ENCODE measurements at regions not wholly inside any gene's neighbourhood (a gene's known extent, or its start where the extent isn't known, plus 50 kb on each side); places are given as distances from the start of the nearest gene placed in this dataset.

DNA sequence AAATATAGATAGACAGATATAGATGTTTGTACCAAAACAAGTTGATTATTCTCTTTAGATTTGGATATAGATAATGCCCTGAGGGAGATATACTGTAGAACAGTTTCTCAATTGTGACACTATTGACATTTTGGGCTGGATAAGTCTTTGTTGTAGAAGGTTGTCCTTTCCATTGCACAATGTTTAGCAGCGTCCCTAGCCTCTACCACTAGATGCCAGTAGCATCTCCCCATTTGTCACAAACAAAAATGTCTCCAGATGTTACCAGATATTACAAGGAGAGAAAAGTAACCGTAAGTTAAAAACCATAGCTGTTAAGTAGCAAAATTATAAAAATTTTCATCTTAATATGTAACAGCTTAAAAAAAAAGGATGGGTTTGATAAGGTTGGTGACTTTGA lies 2595.3 kb downstream of the ARAP2 start:
- Histone ChIP-seq H3K4me1 (ENCODE audit: control insufficient read depth in 2 of 2, insufficient read depth in 2 of 2, low read length in 1 of 2) (no peaks in the 10 kb centered on the region), H3K9me3 (ENCODE audit: control insufficient read depth in 2 of 2, insufficient read depth in 1 of 2, low read depth in 1 of 2, low read length in 1 of 2) (peaks cover 0 to 2% of the 10 kb centered on the region in 2 donors), H3K27me3 (ENCODE audit: control insufficient read depth in 1 of 2, insufficient read depth in 2 of 2, low read length in 2 of 2) (no peaks in the 10 kb centered on the region), H3K4me3 (ENCODE audit: low read depth in 1 of 2, low read length in 2 of 2) (no peak overlapping the region), H3K27ac (ENCODE audit: low read depth in 2 of 2, low read length in 1 of 2) (no peak overlapping the region), H3K36me3 (ENCODE audit: control insufficient read depth in 2 of 2, insufficient read depth in 2 of 2, low read length in 1 of 2) (no peaks in the 10 kb centered on the region)
- WGBS, 2 donors = 58 to 64% methylated on average over 2 of the region's 2 CpGs

DNA sequence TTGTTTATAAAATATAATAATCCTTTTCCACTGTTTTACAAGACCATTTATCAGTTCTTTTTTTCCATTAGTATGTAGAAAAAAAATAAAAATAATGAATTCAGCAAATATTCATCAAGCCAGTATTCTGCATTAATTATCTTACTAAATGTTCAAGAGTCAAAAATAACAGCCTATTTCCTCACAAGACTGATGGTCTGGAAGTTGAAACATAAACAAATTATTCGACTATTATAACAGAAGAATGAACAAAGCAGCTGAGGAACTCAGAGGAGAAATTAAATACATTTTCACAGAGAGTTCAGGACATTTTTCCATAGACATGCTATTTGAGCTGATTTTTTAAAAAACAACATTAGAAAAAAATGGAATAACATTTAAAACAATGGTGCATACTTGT lies 2594.8 kb downstream of the ARAP2 start:
- no peaks in the 10 kb centered on the region for H3K36me3 ChIP-seq (ENCODE audit: control insufficient read depth in 2 of 2, insufficient read depth in 2 of 2, low read length in 1 of 2)
- H3K4me3 ChIP-seq (ENCODE audit: low read depth in 1 of 2, low read length in 2 of 2) = no peak overlapping the region
- no peaks in the 10 kb centered on the region for H3K4me1 ChIP-seq (ENCODE audit: control insufficient read depth in 2 of 2, insufficient read depth in 2 of 2, low read length in 1 of 2)
- no peak overlapping the region for H3K27ac ChIP-seq (ENCODE audit: low read depth in 2 of 2, low read length in 1 of 2)
- H3K27me3 ChIP-seq (ENCODE audit: control insufficient read depth in 1 of 2, insufficient read depth in 2 of 2, low read length in 2 of 2) = no peaks in the 10 kb centered on the region
- H3K9me3 ChIP-seq (ENCODE audit: control insufficient read depth in 2 of 2, insufficient read depth in 1 of 2, low read depth in 1 of 2, low read length in 1 of 2) = peaks cover 0 to 2% of the 10 kb centered on the region in 2 donors
- 29 to 39% methylated on average over 1 of the region's 1 CpG for WGBS, 2 donors

- H3K27me3 ChIP-seq (ENCODE audit: control insufficient read depth in 1 of 2, insufficient read depth in 2 of 2, low read length in 2 of 2) = no peaks in the 10 kb centered on the region
- H3K4me1 ChIP-seq (ENCODE audit: control insufficient read depth in 2 of 2, insufficient read depth in 2 of 2, low read length in 1 of 2) = no peaks in the 10 kb centered on the region
- H3K36me3 ChIP-seq (ENCODE audit: control insufficient read depth in 2 of 2, insufficient read depth in 2 of 2, low read length in 1 of 2) = no peaks in the 10 kb centered on the region
- 63 to 72% methylated on average over 2 of the region's 2 CpGs for WGBS, 2 donors
- H3K27ac ChIP-seq (ENCODE audit: low read depth in 2 of 2, low read length in 1 of 2) = no peak overlapping the region
- H3K4me3 ChIP-seq (ENCODE audit: low read depth in 1 of 2, low read length in 2 of 2) = no peak overlapping the region
- H3K9me3 ChIP-seq (ENCODE audit: control insufficient read depth in 2 of 2, insufficient read depth in 1 of 2, low read depth in 1 of 2, low read length in 1 of 2) = peaks cover 0 to 2% of the 10 kb centered on the region in 2 donors
These were observed 2594.3 kb downstream of the ARAP2 start for GRCh38 chr4:33650036-33650435.

- Histone ChIP-seq H3K36me3 (ENCODE audit: control insufficient read depth in 2 of 2, insufficient read depth in 2 of 2, low read length in 1 of 2) (no peaks in the 10 kb centered on the region), H3K27me3 (ENCODE audit: control insufficient read depth in 1 of 2, insufficient read depth in 2 of 2, low read length in 2 of 2) (no peaks in the 10 kb centered on the region), H3K4me1 (ENCODE audit: control insufficient read depth in 2 of 2, insufficient read depth in 2 of 2, low read length in 1 of 2) (no peaks in the 10 kb centered on the region), H3K9me3 (ENCODE audit: control insufficient read depth in 2 of 2, insufficient read depth in 1 of 2, low read depth in 1 of 2, low read length in 1 of 2) (no peaks in the 10 kb centered on the region), H3K4me3 (ENCODE audit: low read depth in 1 of 2, low read length in 2 of 2) (no peak overlapping the region), H3K27ac (ENCODE audit: low read depth in 2 of 2, low read length in 1 of 2) (no peak overlapping the region)
- 55 to 69% methylated on average over 3 of the region's 3 CpGs for WGBS, 2 donors
These were observed 2585.3 kb downstream of the ARAP2 start for GRCh38 chr4:33658971-33659370.

DNA sequence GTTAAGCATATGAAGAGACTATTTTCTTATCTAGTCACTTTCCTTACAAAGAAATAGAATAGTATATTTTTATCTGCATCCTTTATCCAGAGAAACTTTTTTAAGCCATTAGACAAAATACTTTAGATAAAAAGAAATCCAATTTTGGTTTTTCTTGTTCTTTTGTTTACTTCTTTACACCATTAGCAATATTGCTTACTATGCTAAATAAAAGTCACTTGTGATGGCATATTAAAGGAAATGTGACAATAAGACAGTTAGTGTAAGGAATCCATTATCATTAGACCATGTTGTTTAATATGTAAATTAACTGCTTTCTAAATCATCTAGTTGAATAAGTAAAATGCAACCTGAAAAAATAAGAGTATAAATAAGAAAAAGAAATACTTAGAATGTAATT lies 2582.7 kb downstream of the ARAP2 start:
- Histone ChIP-seq H3K36me3 (ENCODE audit: control insufficient read depth in 2 of 2, insufficient read depth in 2 of 2, low read length in 1 of 2) (no peaks in the 10 kb centered on the region), H3K4me1 (ENCODE audit: control insufficient read depth in 2 of 2, insufficient read depth in 2 of 2, low read length in 1 of 2) (no peaks in the 10 kb centered on the region), H3K9me3 (ENCODE audit: control insufficient read depth in 2 of 2, insufficient read depth in 1 of 2, low read depth in 1 of 2, low read length in 1 of 2) (no peaks in the 10 kb centered on the region), H3K4me3 (ENCODE audit: low read depth in 1 of 2, low read length in 2 of 2) (no peak overlapping the region), H3K27ac (ENCODE audit: low read depth in 2 of 2, low read length in 1 of 2) (no peak overlapping the region), H3K27me3 (ENCODE audit: control insufficient read depth in 1 of 2, insufficient read depth in 2 of 2, low read length in 2 of 2) (no peaks in the 10 kb centered on the region)

DNA sequence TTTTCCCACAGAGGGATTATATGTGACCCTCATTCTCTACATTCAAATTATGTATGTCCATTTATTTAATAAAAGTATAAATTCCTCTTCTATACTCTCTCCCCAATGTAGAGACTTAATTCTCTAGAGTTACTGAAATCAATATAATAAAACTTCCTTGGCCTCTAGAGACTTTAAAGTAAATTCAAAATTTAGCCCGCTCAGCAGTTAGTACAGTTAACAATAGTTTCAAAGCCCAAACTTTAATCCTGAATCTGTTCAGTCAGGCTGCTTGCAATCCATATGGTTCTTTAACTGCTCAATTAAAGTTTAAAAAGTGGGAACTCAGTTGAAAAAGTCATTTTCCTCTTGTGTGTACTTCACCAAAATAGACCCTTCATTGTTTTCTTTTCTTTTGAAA lies 2558.4 kb downstream of the ARAP2 start:
- H3K36me3 ChIP-seq (ENCODE audit: control insufficient read depth in 2 of 2, insufficient read depth in 2 of 2, low read length in 1 of 2) = no peaks in the 10 kb centered on the region
- no peaks in the 10 kb centered on the region for H3K27me3 ChIP-seq (ENCODE audit: control insufficient read depth in 1 of 2, insufficient read depth in 2 of 2, low read length in 2 of 2)
- no peak overlapping the region for H3K4me3 ChIP-seq (ENCODE audit: low read depth in 1 of 2, low read length in 2 of 2)
- no peaks in the 10 kb centered on the region for H3K4me1 ChIP-seq (ENCODE audit: control insufficient read depth in 2 of 2, insufficient read depth in 2 of 2, low read length in 1 of 2)
- peaks cover 0 to 3% of the 10 kb centered on the region in 2 donors for H3K9me3 ChIP-seq (ENCODE audit: control insufficient read depth in 2 of 2, insufficient read depth in 1 of 2, low read depth in 1 of 2, low read length in 1 of 2)
- WGBS, 2 donors = 78 to 86% methylated on average over 1 of the region's 1 CpG
- no peak overlapping the region for H3K27ac ChIP-seq (ENCODE audit: low read depth in 2 of 2, low read length in 1 of 2)

DNA sequence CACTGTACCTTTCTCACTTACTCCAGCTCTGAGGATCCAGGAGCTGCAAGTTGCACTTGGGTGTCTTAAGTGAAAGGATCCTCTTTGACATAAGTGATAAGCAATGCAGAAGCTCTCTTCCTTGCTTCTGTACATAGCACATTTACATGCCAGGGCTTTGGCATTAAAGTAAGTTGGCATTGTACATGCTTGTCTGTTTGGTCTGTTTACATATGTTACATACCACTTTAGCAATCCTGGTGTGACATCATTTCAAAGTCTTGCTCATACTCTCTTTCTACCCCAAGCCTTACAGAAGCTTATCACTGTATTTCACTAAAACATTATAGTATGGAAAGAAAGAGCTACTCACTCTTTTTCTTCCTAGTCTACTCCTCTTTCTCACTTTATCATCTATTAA lies 2548.3 kb downstream of the ARAP2 start:
- no peaks in the 10 kb centered on the region for H3K27me3 ChIP-seq (ENCODE audit: control insufficient read depth in 1 of 2, insufficient read depth in 2 of 2, low read length in 2 of 2)
- no peaks in the 10 kb centered on the region for H3K36me3 ChIP-seq (ENCODE audit: control insufficient read depth in 2 of 2, insufficient read depth in 2 of 2, low read length in 1 of 2)
- H3K4me1 ChIP-seq (ENCODE audit: control insufficient read depth in 2 of 2, insufficient read depth in 2 of 2, low read length in 1 of 2) = no peaks in the 10 kb centered on the region
- no peak overlapping the region for H3K4me3 ChIP-seq (ENCODE audit: low read depth in 1 of 2, low read length in 2 of 2)
- H3K9me3 ChIP-seq (ENCODE audit: control insufficient read depth in 2 of 2, insufficient read depth in 1 of 2, low read depth in 1 of 2, low read length in 1 of 2) = no peaks in the 10 kb centered on the region
- H3K27ac ChIP-seq (ENCODE audit: low read depth in 2 of 2, low read length in 1 of 2) = no peak overlapping the region

GRCh38 chr4:33696586-33696985 lies 2547.7 kb downstream of the ARAP2 start:
- Histone ChIP-seq H3K4me3 (ENCODE audit: low read depth in 1 of 2, low read length in 2 of 2) (no peak overlapping the region), H3K27ac (ENCODE audit: low read depth in 2 of 2, low read length in 1 of 2) (no peak overlapping the region), H3K4me1 (ENCODE audit: control insufficient read depth in 2 of 2, insufficient read depth in 2 of 2, low read length in 1 of 2) (no peaks in the 10 kb centered on the region), H3K36me3 (ENCODE audit: control insufficient read depth in 2 of 2, insufficient read depth in 2 of 2, low read length in 1 of 2) (no peaks in the 10 kb centered on the region), H3K27me3 (ENCODE audit: control insufficient read depth in 1 of 2, insufficient read depth in 2 of 2, low read length in 2 of 2) (no peaks in the 10 kb centered on the region), H3K9me3 (ENCODE audit: control insufficient read depth in 2 of 2, insufficient read depth in 1 of 2, low read depth in 1 of 2, low read length in 1 of 2) (no peaks in the 10 kb centered on the region)
- WGBS, 2 donors = 30 to 43% methylated on average over 2 of the region's 2 CpGs

GRCh38 chr4:33709247-33709646 lies 2535.1 kb downstream of the ARAP2 start:
- WGBS, 2 donors = 71 to 74% methylated on average over 3 of the region's 3 CpGs
- Histone ChIP-seq H3K27me3 (ENCODE audit: control insufficient read depth in 1 of 2, insufficient read depth in 2 of 2, low read length in 2 of 2) (no peaks in the 10 kb centered on the region), H3K4me1 (ENCODE audit: control insufficient read depth in 2 of 2, insufficient read depth in 2 of 2, low read length in 1 of 2) (no peaks in the 10 kb centered on the region), H3K4me3 (ENCODE audit: low read depth in 1 of 2, low read length in 2 of 2) (no peak overlapping the region), H3K36me3 (ENCODE audit: control insufficient read depth in 2 of 2, insufficient read depth in 2 of 2, low read length in 1 of 2) (no peaks in the 10 kb centered on the region), H3K9me3 (ENCODE audit: control insufficient read depth in 2 of 2, insufficient read depth in 1 of 2, low read depth in 1 of 2, low read length in 1 of 2) (no peaks in the 10 kb centered on the region), H3K27ac (ENCODE audit: low read depth in 2 of 2, low read length in 1 of 2) (no peak overlapping the region)

DNA sequence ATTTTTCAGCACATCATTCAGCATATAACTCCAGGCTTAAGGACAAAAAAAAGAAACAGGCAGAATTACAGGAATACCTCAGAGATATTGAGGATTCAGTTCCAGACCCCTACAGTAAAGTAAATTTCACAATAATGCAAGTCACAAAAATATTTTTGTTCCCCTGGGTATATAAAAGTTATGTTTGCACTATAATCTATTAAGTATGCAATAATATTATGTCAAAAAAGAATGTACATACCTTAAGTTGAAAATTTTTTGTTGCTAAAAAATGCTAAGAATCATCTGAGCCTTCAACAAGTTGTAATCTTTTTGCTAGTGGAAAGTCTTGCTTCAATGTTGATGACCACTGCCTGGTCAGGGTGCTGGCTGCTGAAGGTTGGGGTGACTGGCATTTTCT lies 2532.5 kb downstream of the ARAP2 start:
- Histone ChIP-seq H3K4me1 (ENCODE audit: control insufficient read depth in 2 of 2, insufficient read depth in 2 of 2, low read length in 1 of 2) (no peaks in the 10 kb centered on the region), H3K4me3 (ENCODE audit: low read depth in 1 of 2, low read length in 2 of 2) (no peak overlapping the region), H3K9me3 (ENCODE audit: control insufficient read depth in 2 of 2, insufficient read depth in 1 of 2, low read depth in 1 of 2, low read length in 1 of 2) (no peaks in the 10 kb centered on the region), H3K36me3 (ENCODE audit: control insufficient read depth in 2 of 2, insufficient read depth in 2 of 2, low read length in 1 of 2) (no peaks in the 10 kb centered on the region), H3K27me3 (ENCODE audit: control insufficient read depth in 1 of 2, insufficient read depth in 2 of 2, low read length in 2 of 2) (no peaks in the 10 kb centered on the region), H3K27ac (ENCODE audit: low read depth in 2 of 2, low read length in 1 of 2) (no peak overlapping the region)

Measured in esophagus (tissue), 2 donors.